Pancreas (tissue), 10 donors: ENCODE measurements at regions not wholly inside any gene's neighbourhood (a gene's known extent, or its start where the extent isn't known, plus 50 kb on each side); places are given as distances from the start of the nearest gene placed in this dataset.
A peak's percentile ranks its signal among the peaks of the same experiment; 100 is the strongest.

Experiments
- ATAC-seq, 4 donors: fragments of 200-7000 bp; cut with Tn5 transposase; one replicate each; pipeline versions ENCODE4 v1.8.0 to v1.9.1; 2020; ENCODE audit warnings: mild to moderate bottlenecking in 4 of 4, moderate library complexity in 4 of 4
- DNase-seq, 6 donors: peaks; one replicate each; pipeline ENCODE4 v3.0.0-alpha.2; 2020
- FAIRE-seq: peaks from 2 replicates; lab custom pipeline; 2012; peaks lifted over from hg19 to GRCh38; lab: Jason Lieb, UNC
- H3K27ac ChIP-seq, 4 donors: fragments of 200-600 bp; sonication (generic); 1 replicate in 3 of 4; 2 replicates in 1 of 4; pipeline versions ENCODE4 v1.5.0 to v1.8.0; 2020
- H3K27me3 ChIP-seq, 4 donors: fragments of 200-600 bp; one replicate each; pipeline ENCODE4 v1.8.0; 2021
- H3K36me3 ChIP-seq, 3 donors: fragments of 200-600 bp; sonication (generic) in 1 of 3; one replicate each; pipeline versions ENCODE4 v1.5.0 to v1.8.0; 2020 to 2021
- H3K4me1 ChIP-seq, 3 donors: fragments of 200-600 bp; one replicate each; pipeline ENCODE4 v1.8.0; 2021
- H3K4me3 ChIP-seq, 4 donors: fragments of 200-600 bp; sonication (generic) in 2 of 4; one replicate each; pipeline versions ENCODE4 v1.5.0 to v1.8.0; 2020 to 2021
- H3K9me3 ChIP-seq, 4 donors: fragments of 200-600 bp; one replicate each; pipeline ENCODE4 v1.8.0; 2021
- WGBS, 2 donors: extraction: QIAGEN DNeasy Blood & Tissue Kit; methylation state at CpG; one replicate each; pipeline ENCODE4 v1.1.7; 2013; 5-methylcytosine and 5-hydroxymethylcytosine counted together
- intact Hi-C, 3 donors: fragments of 100-400 bp; cut with DNase I; formaldehyde crosslinking; loops; one replicate each; pipeline versions ENCODE4 v1.11.1 to v1.14.2; 2022
- TF ChIP-seq, protein P1 (sequence below), 4 donors: fragments of 200-600 bp; sonication (generic) in 3 of 4; IDR thresholded peaks; one replicate each; pipeline versions ENCODE4 v1.5.0 to v1.8.0; 2021; ENCODE audit warnings: antibody characterized with exemption in 4 of 4
- donor health status: healthy with polysubstance abuse.
- donor health status: DM: no; HTN: no; CAD: no; lungs with moderate emphysema.
- donor health status: DM: no; HTN: no; CAD: no.
- donor health status: control.
- donor health status: control.
- donor health status: Bipolar disorder and iron deficiency.
- donor health status: DM: yes; HTN: yes; CAD: no.
- donor health status: DM: no; HTN: no; CAD: no.
- donor health status: DM: no; HTN: no; CAD: no.
- donor health status: DM: yes; HTN: yes; CAD: no.

DNA sequence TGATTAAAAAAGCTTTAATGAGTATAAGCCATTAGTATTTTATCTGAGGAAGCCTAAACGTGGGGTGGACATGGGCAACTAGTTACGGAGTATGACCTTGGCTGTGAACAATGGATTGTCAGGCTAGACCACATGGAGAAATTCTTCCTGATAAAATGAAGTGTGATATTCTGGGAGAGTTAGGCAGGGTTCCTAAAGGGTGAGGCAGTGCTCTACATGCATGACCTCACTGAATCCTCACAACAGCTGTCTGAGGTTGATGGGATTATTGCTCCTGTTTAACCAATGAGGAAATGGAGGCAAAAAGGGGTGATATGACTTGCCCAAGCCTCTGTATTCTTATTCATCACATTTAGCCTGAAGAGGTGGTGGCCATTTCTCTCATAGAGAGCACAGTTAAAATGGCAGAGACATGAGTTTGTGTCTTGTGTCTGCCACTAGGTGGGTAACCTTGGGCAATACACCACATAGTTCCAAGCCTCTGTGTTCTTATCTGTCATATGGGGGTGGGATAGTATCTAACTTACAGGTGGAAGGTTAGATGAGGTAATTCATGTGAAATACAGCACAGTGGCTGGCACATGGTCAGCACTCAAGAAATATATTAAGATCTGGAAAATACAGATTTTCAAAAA lies 96.1 kb upstream of the NR3C1 start:
- ATAC-seq (no peak), DNase-seq (no peak), FAIRE-seq (no peak)
- Histone ChIP-seq H3K27ac (no peak overlapping the region), H3K9me3 (no peaks in the 10 kb centered on the region), H3K36me3 (no peaks in the 10 kb centered on the region), H3K27me3 (no peaks in the 10 kb centered on the region), H3K4me1 (peaks cover 0 to 18% (median 8%) of the 10 kb centered on the region in 3 donors), H3K4me3 (no peak overlapping the region)
- WGBS, 2 donors, result 17 to 21% methylated on average over 2 of the region's 2 CpGs
- intact Hi-C loops, result no loop called here
- TF ChIP-seq, protein P1, sequence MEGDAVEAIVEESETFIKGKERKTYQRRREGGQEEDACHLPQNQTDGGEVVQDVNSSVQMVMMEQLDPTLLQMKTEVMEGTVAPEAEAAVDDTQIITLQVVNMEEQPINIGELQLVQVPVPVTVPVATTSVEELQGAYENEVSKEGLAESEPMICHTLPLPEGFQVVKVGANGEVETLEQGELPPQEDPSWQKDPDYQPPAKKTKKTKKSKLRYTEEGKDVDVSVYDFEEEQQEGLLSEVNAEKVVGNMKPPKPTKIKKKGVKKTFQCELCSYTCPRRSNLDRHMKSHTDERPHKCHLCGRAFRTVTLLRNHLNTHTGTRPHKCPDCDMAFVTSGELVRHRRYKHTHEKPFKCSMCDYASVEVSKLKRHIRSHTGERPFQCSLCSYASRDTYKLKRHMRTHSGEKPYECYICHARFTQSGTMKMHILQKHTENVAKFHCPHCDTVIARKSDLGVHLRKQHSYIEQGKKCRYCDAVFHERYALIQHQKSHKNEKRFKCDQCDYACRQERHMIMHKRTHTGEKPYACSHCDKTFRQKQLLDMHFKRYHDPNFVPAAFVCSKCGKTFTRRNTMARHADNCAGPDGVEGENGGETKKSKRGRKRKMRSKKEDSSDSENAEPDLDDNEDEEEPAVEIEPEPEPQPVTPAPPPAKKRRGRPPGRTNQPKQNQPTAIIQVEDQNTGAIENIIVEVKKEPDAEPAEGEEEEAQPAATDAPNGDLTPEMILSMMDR (IDR thresholded peaks at IDR 0.05), result no peak

DNA sequence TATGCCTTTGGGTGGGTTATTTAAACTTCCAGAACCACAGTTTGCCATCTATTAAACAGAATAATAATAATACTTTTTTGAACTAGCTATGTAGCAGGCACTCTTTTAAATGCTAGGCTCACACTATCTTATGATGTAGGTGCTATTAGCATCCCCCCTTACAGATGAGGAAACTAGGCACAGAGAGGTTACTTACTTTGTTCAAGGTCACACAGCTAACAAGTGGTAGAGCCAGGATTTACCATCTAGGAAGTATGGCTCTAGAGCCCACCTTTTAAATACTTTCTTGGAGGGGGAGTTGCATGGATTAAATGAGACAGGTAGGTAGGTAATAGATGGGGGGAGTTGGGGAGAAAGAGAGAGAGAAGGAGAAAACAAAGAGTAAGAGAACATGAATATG lies 95.3 kb upstream of the NR3C1 start:
- FAIRE-seq, result no peak
- intact Hi-C loops, result no loop called here
- no peaks in the 10 kb centered on the region for H3K36me3 ChIP-seq

DNA sequence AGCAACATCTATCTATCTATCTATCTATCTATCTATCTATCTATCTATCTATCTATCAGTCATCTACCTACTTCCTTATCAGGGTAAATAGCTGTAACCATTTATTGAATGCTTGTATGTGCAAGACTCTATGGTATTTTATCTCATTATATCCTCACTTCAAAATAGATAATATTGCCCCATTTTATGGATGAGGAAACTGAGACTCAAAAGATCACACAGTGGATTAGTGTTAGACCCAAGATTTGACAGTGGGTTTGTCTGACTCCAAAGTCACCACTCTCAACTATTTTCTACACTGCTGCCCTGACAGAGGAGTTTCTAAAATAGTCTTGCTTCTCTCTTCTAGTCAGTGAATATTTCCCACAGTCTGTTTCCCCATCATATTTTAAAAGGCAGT lies 94.3 kb upstream of the NR3C1 start:
- intact Hi-C loops, result no loop called here
- Histone ChIP-seq H3K4me3 (no peak overlapping the region), H3K9me3 (no peaks in the 10 kb centered on the region), H3K27me3 (no peaks in the 10 kb centered on the region), H3K4me1 (peaks cover 0 to 16% (median 8%) of the 10 kb centered on the region in 3 donors), H3K27ac (no peak overlapping the region), H3K36me3 (no peaks in the 10 kb centered on the region)
- ATAC-seq (no peak), DNase-seq (no peak), FAIRE-seq (no peak)
- TF ChIP-seq, protein P1 (IDR thresholded peaks at IDR 0.05), result no peak

More for the DNA sequence above, 95.3 kb upstream of the NR3C1 start:
- Histone ChIP-seq H3K4me1 (peaks cover 0 to 22% (median 8%) of the 10 kb centered on the region in 3 donors), H3K27me3 (no peaks in the 10 kb centered on the region), H3K9me3 (no peaks in the 10 kb centered on the region), H3K27ac (no peak overlapping the region), H3K4me3 (no peak overlapping the region)
- ATAC-seq (no peak), DNase-seq (no peak)
- TF ChIP-seq, protein P1 (IDR thresholded peaks at IDR 0.05), result no peak

DNA sequence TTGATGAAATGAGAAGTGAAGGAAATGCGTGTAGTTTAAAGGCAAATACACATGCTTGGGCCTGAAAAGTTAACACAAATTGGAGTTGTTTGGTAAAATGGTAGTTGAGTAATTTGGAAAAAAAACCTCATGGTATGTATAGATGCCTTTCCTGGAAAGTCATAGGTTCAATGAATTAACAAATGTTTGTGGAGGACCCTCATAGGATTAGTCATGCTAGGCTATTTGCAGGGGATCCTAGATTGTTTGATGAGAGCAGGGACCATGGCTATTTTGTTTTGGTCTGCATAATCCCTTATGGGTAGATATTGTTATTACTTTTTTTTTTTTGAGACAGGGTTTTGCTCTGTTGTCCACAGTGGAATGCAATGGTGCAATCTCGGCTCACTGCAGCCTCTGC lies 93.5 kb upstream of the NR3C1 start:
- Histone ChIP-seq H3K27me3 (no peaks in the 10 kb centered on the region), H3K27ac (no peak overlapping the region), H3K4me1 (peaks cover 0 to 16% (median 8%) of the 10 kb centered on the region in 3 donors), H3K36me3 (no peaks in the 10 kb centered on the region), H3K4me3 (no peak overlapping the region), H3K9me3 (no peaks in the 10 kb centered on the region)
- intact Hi-C loops, result no loop called here
- TF ChIP-seq, protein P1 (IDR thresholded peaks at IDR 0.05), result no peak
- ATAC-seq (no peak), FAIRE-seq (no peak), DNase-seq (no peak)
- 89 to 98% methylated on average over 2 of the region's 2 CpGs for WGBS, 2 donors

DNA sequence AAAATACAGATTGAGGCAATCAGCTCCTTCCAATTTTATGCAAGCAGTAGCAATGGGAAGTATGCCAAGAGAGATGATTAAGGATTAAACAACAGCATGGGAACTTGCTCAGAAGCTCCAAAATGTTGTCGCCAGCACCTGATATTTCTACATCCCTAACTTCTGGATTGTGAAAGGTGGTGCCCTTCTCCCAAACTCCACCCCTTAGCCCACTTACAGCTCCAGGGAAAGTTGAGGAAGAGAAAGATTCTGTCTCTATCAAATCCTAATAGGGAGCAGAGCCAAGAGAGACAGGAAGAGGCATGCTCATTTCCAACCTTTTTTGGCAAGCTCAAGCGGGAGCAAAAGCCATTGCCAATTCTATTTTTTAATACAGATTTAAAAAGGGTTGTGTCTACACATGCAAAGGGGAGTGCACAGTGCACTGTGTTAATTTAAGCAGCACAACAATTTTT lies 92.4 kb upstream of the NR3C1 start:
- ATAC-seq, result peak in 3 of 4 donors; percentile 24 to 50 (median 44)
- H3K9me3 ChIP-seq, result no peaks in the 10 kb centered on the region
- H3K4me1 ChIP-seq, result peaks cover 0 to 16% (median 8%) of the 10 kb centered on the region in 3 donors
- no peaks in the 10 kb centered on the region for H3K36me3 ChIP-seq
- intact Hi-C loops, result no loop called here
- WGBS, 2 donors, result 9 to 14% methylated on average over 2 of the region's 2 CpGs
- TF ChIP-seq, protein P1 (IDR thresholded peaks at IDR 0.05), result no peak
- no peak overlapping the region for H3K27ac ChIP-seq
- no peak overlapping the region for H3K4me3 ChIP-seq
- H3K27me3 ChIP-seq, result no peaks in the 10 kb centered on the region
- no peak for FAIRE-seq
- no peak for DNase-seq
